ENCODE measurements at regions not wholly inside any gene's neighbourhood (a gene's known extent, or its start where the extent isn't known, plus 50 kb on each side); places are given as distances from the start of the nearest gene placed in this dataset.

DNA sequence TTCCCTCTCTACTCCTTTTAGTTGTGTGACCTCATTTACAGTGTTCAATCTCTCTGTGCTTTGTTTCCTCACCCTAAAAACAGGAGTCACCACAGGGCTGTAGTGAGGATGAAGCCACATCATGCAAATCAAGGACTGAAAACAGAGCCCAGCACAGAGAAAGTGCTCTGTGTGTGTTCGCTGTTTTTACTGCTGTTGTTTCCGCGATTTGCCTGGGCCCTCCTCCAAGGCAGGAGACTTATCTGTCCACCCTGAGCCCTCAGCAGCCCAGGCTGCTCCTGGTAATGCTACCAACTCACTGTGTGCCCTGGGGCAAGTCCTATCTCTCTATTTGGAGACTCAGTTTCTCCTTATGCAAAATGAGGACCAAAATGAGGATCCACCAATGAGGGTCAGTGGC is 87.2 kb upstream of the NEURL1B start:
- no peak for TF ChIP-seq GATA2 (IDR thresholded peaks at IDR 0.05; ENCODE audit: low read depth, low read length)
- TF ChIP-seq GATA3 (IDR thresholded peaks at IDR 0.05; ENCODE audit: low read depth, low read length): no peak

Measured in SH-SY5Y (cell line).